GM12891 (cell line): ENCODE measurements at regions not wholly inside any gene's neighbourhood (a gene's known extent, or its start where the extent isn't known, plus 50 kb on each side); places are given as distances from the start of the nearest gene placed in this dataset.

Experiments used
- PAX5 ChIP-seq: IDR thresholded peaks from 2 replicates; pipeline ENCODE4 v1.6.1; 2011; ENCODE audit warnings: low read length, moderate library complexity, mild to moderate bottlenecking; ENCODE audit not compliant: insufficient read depth, severe bottlenecking
- POLR2A ChIP-seq: IDR thresholded peaks from 2 replicates; pipeline ENCODE4 v1.6.1; 2011; ENCODE audit warnings: low read depth, low read length, control low read depth
- POLR2AphosphoS5 ChIP-seq: IDR thresholded peaks from 2 replicates; pipeline ENCODE4 v1.6.1; 2011; ENCODE audit warnings: low read depth, low read length, control low read depth
- POU2F2 ChIP-seq: IDR thresholded peaks from 2 replicates; pipeline ENCODE4 v1.6.1; 2011; ENCODE audit warnings: low read depth, mild to moderate bottlenecking, control low read depth, low read length, moderate library complexity
- TAF1 ChIP-seq: IDR thresholded peaks from 2 replicates; pipeline ENCODE4 v1.6.1; 2011; ENCODE audit warnings: low read depth, low read length, control low read depth

DNA sequence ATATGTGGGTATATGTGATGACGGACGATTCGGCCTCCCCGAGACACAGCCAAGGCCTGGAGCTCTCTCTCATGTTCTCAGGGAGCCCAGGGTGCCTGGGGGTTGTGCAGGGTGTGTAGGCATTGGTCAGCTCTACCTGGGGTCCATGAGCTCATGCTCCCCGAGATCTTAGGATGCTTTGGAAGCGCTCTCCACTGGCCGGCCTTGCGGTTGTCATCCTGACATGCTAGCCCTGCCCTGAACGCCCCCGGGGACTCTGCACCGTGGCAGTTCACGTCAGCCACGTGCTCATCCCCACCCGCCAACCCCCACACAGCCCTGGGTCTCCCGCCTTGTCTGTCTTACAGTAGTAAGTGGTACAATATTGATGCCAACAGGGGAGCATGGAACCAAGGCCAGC, 67.8 kb downstream of the RTP5 start:
- TF ChIP-seq TAF1 (no peak), POLR2A (no peak), POLR2AphosphoS5 (no peak), PAX5 (no peak), POU2F2 (no peak)
